PC-3 (cell line): ENCODE measurements at regions not wholly inside any gene's neighbourhood (a gene's known extent, or its start where the extent isn't known, plus 50 kb on each side); places are given as distances from the start of the nearest gene placed in this dataset.
"Not testable (repeated sequence)": the region's sequence is repeated elsewhere in the genome, so short reads cannot be mapped to it uniquely, and the experiment has no call there.

Source experiments
- CTCF ChIP-seq: fragments of 300-600 bp; sonication (generic); conservative IDR thresholded peaks from 2 replicates; pipeline ENCODE4 v1.5.1; 2017; ENCODE audit warnings: antibody characterized with exemption, low read depth, mild to moderate bottlenecking, low read length
- EZH2 ChIP-seq: fragments of 300-600 bp; sonication (generic); IDR thresholded peaks from one replicate; pipeline ENCODE4 v1.6.1; 2017; ENCODE audit warnings: antibody characterized with exemption, mild to moderate bottlenecking, low read length; ENCODE audit not compliant: unreplicated experiment

GRCh38 chr9:67313409-67313808 lies 321.1 kb upstream of the SPATA31A3 start:
- not testable (repeated sequence) for TF ChIP-seq EZH2, CTCF
